ENCODE measurements at regions not wholly inside any gene's neighbourhood (a gene's known extent, or its start where the extent isn't known, plus 50 kb on each side); places are given as distances from the start of the nearest gene placed in this dataset.

DNA sequence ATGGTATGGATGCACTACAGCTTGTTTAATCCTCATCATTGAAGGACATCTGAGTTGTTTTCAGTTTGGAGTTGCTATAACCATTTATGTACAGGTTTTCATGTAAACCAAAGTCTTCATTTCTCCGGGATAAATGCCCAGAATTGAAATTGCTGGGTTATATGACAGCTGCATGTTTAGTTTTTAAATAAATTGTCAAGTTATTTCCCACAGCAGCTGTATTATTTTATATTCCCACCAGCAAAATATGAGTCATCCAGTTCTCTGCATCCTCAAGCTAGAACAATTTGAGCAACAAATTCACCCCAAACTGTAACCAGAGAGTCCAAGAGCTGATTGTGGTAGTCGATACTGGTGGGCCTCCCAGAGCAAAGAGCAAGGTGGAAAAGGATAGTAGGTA is 125.6 kb upstream of the PRNP start:
- no peak overlapping the region for H3T11ph ChIP-seq (ENCODE audit: low read length)
- no peaks in the 10 kb centered on the region for H3K23me2 ChIP-seq (ENCODE audit: insufficient read length, low read depth, low read length, poor library complexity, severe bottlenecking)
- H3K79me2 ChIP-seq (ENCODE audit: insufficient read depth, low read length) = no peaks in the 10 kb centered on the region
- Mint-ChIP-seq H3K9me3 (peaks cover 0 to 2% of the 10 kb centered on the region in 2 experiments; a peak in 3 of 5 replicates), H3K4me3 (no peak overlapping the region), H3K27me3 (ENCODE audit: low read depth) (peaks cover 13% of the 10 kb centered on the region), H3K4me1 (peaks cover 0 to 6% of the 10 kb centered on the region in 2 experiments; a peak in 2 of 4 replicates), H3K36me3 (ENCODE audit: insufficient read depth in 1 of 3, low read depth in 3 of 3) (no peaks in the 10 kb centered on the region), H3K27ac (no peak overlapping the region)
- no peak overlapping the region for H3K23ac ChIP-seq (ENCODE audit: insufficient read length, low read depth, low read length)
- H3K56ac ChIP-seq (ENCODE audit: insufficient read length, low read depth, low read length) = no peak overlapping the region
- H4K8ac ChIP-seq (replicated peaks; ENCODE audit: insufficient read length, low read depth, low read length) = no peak overlapping the region
- no peak overlapping the region for H2BK120ac ChIP-seq (ENCODE audit: low read depth, low read length, poor library complexity, severe bottlenecking)
- no peak overlapping the region for H2BK15ac ChIP-seq (ENCODE audit: low read depth, low read length)
- H3K4me1 ChIP-seq (ENCODE audit: insufficient read depth, low read length) = no peaks in the 10 kb centered on the region
- H4K20me1 ChIP-seq (ENCODE audit: control insufficient read depth, insufficient read depth, insufficient read length) = no peaks in the 10 kb centered on the region
- H3K14ac ChIP-seq (ENCODE audit: insufficient read depth, low read length) = no peak overlapping the region
- no peak overlapping the region for H3K27ac ChIP-seq (ENCODE audit: insufficient read length, low read depth, low read length)
- no peaks in the 10 kb centered on the region for H3K9me3 ChIP-seq (ENCODE audit: control insufficient read depth, low read depth, low read length)
- no peak overlapping the region for H4K91ac ChIP-seq (ENCODE audit: insufficient read length, low read depth, low read length)
- no peak overlapping the region for H2BK12ac ChIP-seq (ENCODE audit: insufficient read length, low read depth, low read length)
- H3K9ac ChIP-seq (ENCODE audit: extremely low read depth, insufficient read length, low read length) = no peak overlapping the region
- H2AK5ac ChIP-seq (ENCODE audit: insufficient read length, low read length) = no peak overlapping the region
- WGBS (ENCODE audit: extremely low coverage, insufficient read length, low lambda C conversion rate) = no CpG with 5 or more reads among the region's 2 CpGs
- H3K4ac ChIP-seq (ENCODE audit: low read depth, low read length) = no peak overlapping the region
- no peak overlapping the region for H2AFZ ChIP-seq (ENCODE audit: low read length)
- no peak overlapping the region for H3K18ac ChIP-seq (ENCODE audit: insufficient read length, low read depth, low read length)
- H2BK20ac ChIP-seq (ENCODE audit: low read depth, low read length, poor library complexity, severe bottlenecking) = no peak overlapping the region
- H3K79me1 ChIP-seq (ENCODE audit: insufficient read depth, low read depth, low read length, poor library complexity, severe bottlenecking) = no peaks in the 10 kb centered on the region
- H3K27me3 ChIP-seq (ENCODE audit: insufficient read depth, low read length) = no peaks in the 10 kb centered on the region
- TF ChIP-seq, protein P1, sequence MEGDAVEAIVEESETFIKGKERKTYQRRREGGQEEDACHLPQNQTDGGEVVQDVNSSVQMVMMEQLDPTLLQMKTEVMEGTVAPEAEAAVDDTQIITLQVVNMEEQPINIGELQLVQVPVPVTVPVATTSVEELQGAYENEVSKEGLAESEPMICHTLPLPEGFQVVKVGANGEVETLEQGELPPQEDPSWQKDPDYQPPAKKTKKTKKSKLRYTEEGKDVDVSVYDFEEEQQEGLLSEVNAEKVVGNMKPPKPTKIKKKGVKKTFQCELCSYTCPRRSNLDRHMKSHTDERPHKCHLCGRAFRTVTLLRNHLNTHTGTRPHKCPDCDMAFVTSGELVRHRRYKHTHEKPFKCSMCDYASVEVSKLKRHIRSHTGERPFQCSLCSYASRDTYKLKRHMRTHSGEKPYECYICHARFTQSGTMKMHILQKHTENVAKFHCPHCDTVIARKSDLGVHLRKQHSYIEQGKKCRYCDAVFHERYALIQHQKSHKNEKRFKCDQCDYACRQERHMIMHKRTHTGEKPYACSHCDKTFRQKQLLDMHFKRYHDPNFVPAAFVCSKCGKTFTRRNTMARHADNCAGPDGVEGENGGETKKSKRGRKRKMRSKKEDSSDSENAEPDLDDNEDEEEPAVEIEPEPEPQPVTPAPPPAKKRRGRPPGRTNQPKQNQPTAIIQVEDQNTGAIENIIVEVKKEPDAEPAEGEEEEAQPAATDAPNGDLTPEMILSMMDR (conservative IDR thresholded peaks at IDR 0.05) = no peak
- no peak for DNase-seq
- no peak overlapping the region for H2BK5ac ChIP-seq (ENCODE audit: insufficient read length, low read length)
- H4K5ac ChIP-seq (ENCODE audit: insufficient read length, low read depth, low read length) = no peak overlapping the region
- no peak overlapping the region for H3K4me2 ChIP-seq (ENCODE audit: insufficient read depth, insufficient read length, low read length)

Measured in H9 (cell line).